ENCODE measurements at regions not wholly inside any gene's neighbourhood (a gene's known extent, or its start where the extent isn't known, plus 50 kb on each side); places are given as distances from the start of the nearest gene placed in this dataset.

DNA sequence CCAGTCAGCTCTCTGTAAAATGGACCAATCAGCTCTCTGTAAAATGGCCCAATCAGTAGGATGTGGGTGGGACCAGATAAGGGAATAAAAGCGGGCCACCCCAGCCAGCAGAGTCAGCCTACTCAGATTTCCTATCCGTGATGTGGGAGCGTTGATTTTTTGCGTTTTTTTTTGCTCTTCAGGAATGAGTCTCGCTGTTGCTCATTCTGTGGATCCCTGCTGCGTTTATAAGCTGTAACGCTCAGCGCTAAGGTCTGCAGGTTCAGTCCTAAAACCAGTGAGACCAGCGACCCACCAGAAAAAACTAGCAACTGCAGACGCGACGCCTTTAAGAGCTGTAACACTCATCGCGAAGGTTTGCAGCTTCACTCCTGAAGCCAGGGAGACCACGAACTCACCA, 435.7 kb downstream of the SLITRK6 start:
- H3K27me3 Mint-ChIP-seq (ENCODE audit: low read depth, unreplicated experiment) = no peaks in the 10 kb centered on the region
- Histone ChIP-seq H3K4me1 (ENCODE audit: insufficient read depth, low read length) (no peaks in the 10 kb centered on the region), H3K4me3 (ENCODE audit: insufficient read depth, low read depth, low read length) (no peak overlapping the region), H3K9me3 (ENCODE audit: insufficient read depth, low read depth, low read length) (no peaks in the 10 kb centered on the region), H3K9ac (ENCODE audit: low read length) (no peak overlapping the region), H3K27ac (ENCODE audit: low read depth, low read length) (no peak overlapping the region), H3K4me2 (ENCODE audit: low read length) (no peak overlapping the region), H3K27me3 (ENCODE audit: insufficient read depth, low read length) (no peaks in the 10 kb centered on the region), H4K20me1 (ENCODE audit: insufficient read depth, low read length) (no peaks in the 10 kb centered on the region), H2AFZ (ENCODE audit: low read depth, low read length) (no peak overlapping the region), H3K36me3 (ENCODE audit: insufficient read depth, low read length) (no peaks in the 10 kb centered on the region), H3K79me2 (ENCODE audit: insufficient read depth, low read length) (no peaks in the 10 kb centered on the region)
- H3K4me3 Mint-ChIP-seq (ENCODE audit: unreplicated experiment) = no peak overlapping the region
- no peak for TF ChIP-seq EZH2 (IDR thresholded peaks at IDR 0.05; ENCODE audit: insufficient read depth, low read length)
- TF ChIP-seq, protein P1, sequence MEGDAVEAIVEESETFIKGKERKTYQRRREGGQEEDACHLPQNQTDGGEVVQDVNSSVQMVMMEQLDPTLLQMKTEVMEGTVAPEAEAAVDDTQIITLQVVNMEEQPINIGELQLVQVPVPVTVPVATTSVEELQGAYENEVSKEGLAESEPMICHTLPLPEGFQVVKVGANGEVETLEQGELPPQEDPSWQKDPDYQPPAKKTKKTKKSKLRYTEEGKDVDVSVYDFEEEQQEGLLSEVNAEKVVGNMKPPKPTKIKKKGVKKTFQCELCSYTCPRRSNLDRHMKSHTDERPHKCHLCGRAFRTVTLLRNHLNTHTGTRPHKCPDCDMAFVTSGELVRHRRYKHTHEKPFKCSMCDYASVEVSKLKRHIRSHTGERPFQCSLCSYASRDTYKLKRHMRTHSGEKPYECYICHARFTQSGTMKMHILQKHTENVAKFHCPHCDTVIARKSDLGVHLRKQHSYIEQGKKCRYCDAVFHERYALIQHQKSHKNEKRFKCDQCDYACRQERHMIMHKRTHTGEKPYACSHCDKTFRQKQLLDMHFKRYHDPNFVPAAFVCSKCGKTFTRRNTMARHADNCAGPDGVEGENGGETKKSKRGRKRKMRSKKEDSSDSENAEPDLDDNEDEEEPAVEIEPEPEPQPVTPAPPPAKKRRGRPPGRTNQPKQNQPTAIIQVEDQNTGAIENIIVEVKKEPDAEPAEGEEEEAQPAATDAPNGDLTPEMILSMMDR (IDR thresholded peaks at IDR 0.05; ENCODE audit: insufficient read depth, low read depth, low read length) = no peak
- no peak overlapping the region for H3K27ac Mint-ChIP-seq (ENCODE audit: unreplicated experiment)
- DNase-seq (ENCODE audit: low read depth) = no peak
- H3K9me3 Mint-ChIP-seq (ENCODE audit: unreplicated experiment) = peaks cover 4% of the 10 kb centered on the region
- H3K36me3 Mint-ChIP-seq (ENCODE audit: low read depth, unreplicated experiment) = no peaks in the 10 kb centered on the region
- FAIRE-seq = no peak
- H3K4me1 Mint-ChIP-seq (ENCODE audit: low read depth, unreplicated experiment) = peaks cover 13% of the 10 kb centered on the region

DNA sequence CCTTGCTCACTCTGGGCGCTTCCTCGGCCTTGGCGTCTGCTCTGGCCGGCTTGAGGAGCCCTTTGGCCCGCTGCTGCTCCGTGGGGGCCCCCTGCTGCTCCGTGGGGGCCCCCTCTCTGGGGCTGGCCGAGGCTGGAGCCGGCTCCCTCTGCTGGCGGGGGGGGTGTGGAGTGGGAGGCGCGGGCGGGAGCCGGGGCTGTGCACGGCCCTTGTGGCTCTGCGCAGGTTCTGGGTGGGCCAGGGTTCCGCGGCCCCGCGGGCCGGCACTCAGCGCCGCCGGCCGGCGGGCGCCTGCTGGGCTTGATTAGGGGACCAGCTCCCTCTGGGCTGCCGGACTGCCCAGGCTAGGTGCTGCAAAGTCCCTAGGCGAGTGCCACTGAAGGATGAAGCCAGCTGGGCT, 436.2 kb downstream of the SLITRK6 start:
- no peaks in the 10 kb centered on the region for H3K27me3 Mint-ChIP-seq (ENCODE audit: low read depth, unreplicated experiment)
- Histone ChIP-seq H2AFZ (ENCODE audit: low read depth, low read length) (no peak overlapping the region), H3K36me3 (ENCODE audit: insufficient read depth, low read length) (no peaks in the 10 kb centered on the region), H4K20me1 (ENCODE audit: insufficient read depth, low read length) (no peaks in the 10 kb centered on the region), H3K9ac (ENCODE audit: low read length) (no peak overlapping the region), H3K4me3 (ENCODE audit: insufficient read depth, low read depth, low read length) (no peak overlapping the region), H3K27ac (ENCODE audit: low read depth, low read length) (no peak overlapping the region), H3K4me2 (ENCODE audit: low read length) (no peak overlapping the region), H3K4me1 (ENCODE audit: insufficient read depth, low read length) (no peaks in the 10 kb centered on the region), H3K27me3 (ENCODE audit: insufficient read depth, low read length) (no peaks in the 10 kb centered on the region), H3K9me3 (ENCODE audit: insufficient read depth, low read depth, low read length) (no peaks in the 10 kb centered on the region), H3K79me2 (ENCODE audit: insufficient read depth, low read length) (no peaks in the 10 kb centered on the region)
- TF ChIP-seq EZH2 (IDR thresholded peaks at IDR 0.05; ENCODE audit: insufficient read depth, low read length) = no peak
- TF ChIP-seq, protein P1 (IDR thresholded peaks at IDR 0.05; ENCODE audit: insufficient read depth, low read depth, low read length) = no peak
- no peak for FAIRE-seq
- no peaks in the 10 kb centered on the region for H3K36me3 Mint-ChIP-seq (ENCODE audit: low read depth, unreplicated experiment)
- peaks cover 4% of the 10 kb centered on the region for H3K9me3 Mint-ChIP-seq (ENCODE audit: unreplicated experiment)
- H3K4me3 Mint-ChIP-seq (ENCODE audit: unreplicated experiment) = no peak overlapping the region
- peaks cover 10% of the 10 kb centered on the region for H3K4me1 Mint-ChIP-seq (ENCODE audit: low read depth, unreplicated experiment)
- DNase-seq (ENCODE audit: low read depth) = no peak
- H3K27ac Mint-ChIP-seq (ENCODE audit: unreplicated experiment) = no peak overlapping the region

DNA sequence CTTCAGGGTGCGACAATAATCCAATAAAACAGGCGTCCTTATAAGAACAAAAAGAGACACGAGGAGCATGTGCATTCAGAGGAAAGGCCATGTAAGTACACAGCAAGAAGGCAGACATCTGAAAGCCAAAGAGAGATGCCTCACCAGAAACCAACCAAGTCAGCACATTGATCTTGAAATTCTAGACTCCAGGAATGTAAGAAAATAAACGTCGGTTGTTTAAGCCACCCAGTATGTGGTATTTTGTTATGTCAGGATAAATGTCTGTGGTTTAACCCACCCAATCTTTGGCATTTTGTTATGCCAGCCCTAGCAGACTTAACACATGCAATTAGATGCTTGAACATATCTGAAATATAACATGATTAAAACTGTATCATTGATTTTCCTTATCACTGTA, 452.0 kb downstream of the SLITRK6 start:
- FAIRE-seq (no peak), DNase-seq (ENCODE audit: low read depth) (peak; percentile 57)
- Mint-ChIP-seq H3K4me1 (ENCODE audit: low read depth, unreplicated experiment) (peaks cover 8% of the 10 kb centered on the region), H3K27me3 (ENCODE audit: low read depth, unreplicated experiment) (no peaks in the 10 kb centered on the region), H3K36me3 (ENCODE audit: low read depth, unreplicated experiment) (no peaks in the 10 kb centered on the region), H3K27ac (ENCODE audit: unreplicated experiment) (peak overlapping the region; percentile 86), H3K9me3 (ENCODE audit: unreplicated experiment) (no peaks in the 10 kb centered on the region), H3K4me3 (ENCODE audit: unreplicated experiment) (no peak overlapping the region)
- H3K36me3 ChIP-seq (ENCODE audit: insufficient read depth, low read length) = no peaks in the 10 kb centered on the region
- no peaks in the 10 kb centered on the region for H3K79me2 ChIP-seq (ENCODE audit: insufficient read depth, low read length)
- H3K9me3 ChIP-seq (ENCODE audit: insufficient read depth, low read depth, low read length) = no peaks in the 10 kb centered on the region
- no peaks in the 10 kb centered on the region for H3K4me1 ChIP-seq (ENCODE audit: insufficient read depth, low read length)
- no peak overlapping the region for H3K4me3 ChIP-seq (ENCODE audit: insufficient read depth, low read depth, low read length)
- H3K4me2 ChIP-seq (ENCODE audit: low read length) = no peak overlapping the region
- H3K9ac ChIP-seq (ENCODE audit: low read length) = no peak overlapping the region
- TF ChIP-seq EZH2 (IDR thresholded peaks at IDR 0.05; ENCODE audit: insufficient read depth, low read length) = no peak
- H2AFZ ChIP-seq (ENCODE audit: low read depth, low read length) = no peak overlapping the region
- no peak overlapping the region for H3K27ac ChIP-seq (ENCODE audit: low read depth, low read length)
- no peaks in the 10 kb centered on the region for H4K20me1 ChIP-seq (ENCODE audit: insufficient read depth, low read length)
- no peaks in the 10 kb centered on the region for H3K27me3 ChIP-seq (ENCODE audit: insufficient read depth, low read length)

Measured in astrocyte (in vitro differentiated cells and primary cell).